NCI-H510A treated with DMSO at 0.1 percent for 48 hours (cell line): ENCODE measurements at regions not wholly inside any gene's neighbourhood (a gene's known extent, or its start where the extent isn't known, plus 50 kb on each side); places are given as distances from the start of the nearest gene placed in this dataset.
"Not testable (repeated sequence)": the region's sequence is repeated elsewhere in the genome, so short reads cannot be mapped to it uniquely, and the experiment has no call there.

Experiments
- DNase-seq: peaks from one replicate; lab custom pipeline; 2025; lab: John Stamatoyannopoulos, UW

- DNase-seq, result no peak
Observed at GRCh38 chr13:47892374-47892773, 108.7 kb downstream of the SUCLA2 start.

- no peak for DNase-seq
Observed at GRCh38 chr13:47890146-47890814, 110.8 kb downstream of the SUCLA2 start.

- DNase-seq, result no peak
Observed at GRCh38 chr13:47886314-47886713, 114.8 kb downstream of the SUCLA2 start.

GRCh38 chr13:47875201-47875600 lies 125.9 kb downstream of the SUCLA2 start:
- DNase-seq, result no peak

GRCh38 chr13:47873987-47874386 lies 127.1 kb downstream of the SUCLA2 start:
- DNase-seq, result not testable (repeated sequence)

GRCh38 chr13:47873319-47873718 lies 127.8 kb downstream of the SUCLA2 start:
- DNase-seq, result not testable (repeated sequence)

GRCh38 chr13:47869776-47870175 lies 131.3 kb downstream of the SUCLA2 start:
- no peak for DNase-seq

GRCh38 chr13:47865883-47866282 lies 135.2 kb downstream of the SUCLA2 start:
- no peak for DNase-seq

GRCh38 chr13:47862841-47863240 lies 138.2 kb downstream of the SUCLA2 start:
- DNase-seq, result no peak

GRCh38 chr13:47859165-47859564 lies 141.9 kb downstream of the SUCLA2 start:
- DNase-seq, result no peak

- DNase-seq, result no peak
Observed at GRCh38 chr13:47858042-47859025, 142.7 kb downstream of the SUCLA2 start.

GRCh38 chr13:47853236-47853635 lies 147.8 kb downstream of the SUCLA2 start:
- DNase-seq, result no peak

GRCh38 chr13:47846886-47847285 lies 154.2 kb downstream of the SUCLA2 start:
- no peak for DNase-seq

- DNase-seq, result no peak
Observed at GRCh38 chr13:47845981-47846380, 155.1 kb downstream of the SUCLA2 start.

GRCh38 chr13:47843005-47843404 lies 158.1 kb downstream of the SUCLA2 start:
- no peak for DNase-seq

GRCh38 chr13:47841151-47841550 lies 159.9 kb downstream of the SUCLA2 start:
- no peak for DNase-seq

- DNase-seq, result no peak
Observed at GRCh38 chr13:47837906-47838305, 163.2 kb downstream of the SUCLA2 start.

- no peak for DNase-seq
Observed at GRCh38 chr13:47837104-47837880, 163.8 kb downstream of the SUCLA2 start.

- no peak for DNase-seq
Observed at GRCh38 chr13:47835470-47836228, 165.4 kb downstream of the SUCLA2 start.

GRCh38 chr13:47832458-47832972 lies 168.6 kb downstream of the SUCLA2 start:
- no peak for DNase-seq

GRCh38 chr13:47831265-47831664 lies 169.8 kb downstream of the SUCLA2 start:
- no peak for DNase-seq
